ENCODE measurements at regions not wholly inside any gene's neighbourhood (a gene's known extent, or its start where the extent isn't known, plus 50 kb on each side); places are given as distances from the start of the nearest gene placed in this dataset.

- no peak for TF ChIP-seq POLR2A (IDR thresholded peaks at IDR 0.05)
- TF ChIP-seq, protein P1, sequence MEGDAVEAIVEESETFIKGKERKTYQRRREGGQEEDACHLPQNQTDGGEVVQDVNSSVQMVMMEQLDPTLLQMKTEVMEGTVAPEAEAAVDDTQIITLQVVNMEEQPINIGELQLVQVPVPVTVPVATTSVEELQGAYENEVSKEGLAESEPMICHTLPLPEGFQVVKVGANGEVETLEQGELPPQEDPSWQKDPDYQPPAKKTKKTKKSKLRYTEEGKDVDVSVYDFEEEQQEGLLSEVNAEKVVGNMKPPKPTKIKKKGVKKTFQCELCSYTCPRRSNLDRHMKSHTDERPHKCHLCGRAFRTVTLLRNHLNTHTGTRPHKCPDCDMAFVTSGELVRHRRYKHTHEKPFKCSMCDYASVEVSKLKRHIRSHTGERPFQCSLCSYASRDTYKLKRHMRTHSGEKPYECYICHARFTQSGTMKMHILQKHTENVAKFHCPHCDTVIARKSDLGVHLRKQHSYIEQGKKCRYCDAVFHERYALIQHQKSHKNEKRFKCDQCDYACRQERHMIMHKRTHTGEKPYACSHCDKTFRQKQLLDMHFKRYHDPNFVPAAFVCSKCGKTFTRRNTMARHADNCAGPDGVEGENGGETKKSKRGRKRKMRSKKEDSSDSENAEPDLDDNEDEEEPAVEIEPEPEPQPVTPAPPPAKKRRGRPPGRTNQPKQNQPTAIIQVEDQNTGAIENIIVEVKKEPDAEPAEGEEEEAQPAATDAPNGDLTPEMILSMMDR (IDR thresholded peaks at IDR 0.05) = no peak
Measured at GRCh38 chr16:59887856-59888255, 1153.7 kb upstream of the GOT2 start.

Data from testis (tissue), 2 donors.